ENCODE measurements at regions not wholly inside any gene's neighbourhood (a gene's known extent, or its start where the extent isn't known, plus 50 kb on each side); places are given as distances from the start of the nearest gene placed in this dataset.

- no peak for DNase-seq (ENCODE audit: low spot score)
These were observed 285.8 kb upstream of the GRIP1 start for GRCh38 chr12:66964629-66965028.

DNA sequence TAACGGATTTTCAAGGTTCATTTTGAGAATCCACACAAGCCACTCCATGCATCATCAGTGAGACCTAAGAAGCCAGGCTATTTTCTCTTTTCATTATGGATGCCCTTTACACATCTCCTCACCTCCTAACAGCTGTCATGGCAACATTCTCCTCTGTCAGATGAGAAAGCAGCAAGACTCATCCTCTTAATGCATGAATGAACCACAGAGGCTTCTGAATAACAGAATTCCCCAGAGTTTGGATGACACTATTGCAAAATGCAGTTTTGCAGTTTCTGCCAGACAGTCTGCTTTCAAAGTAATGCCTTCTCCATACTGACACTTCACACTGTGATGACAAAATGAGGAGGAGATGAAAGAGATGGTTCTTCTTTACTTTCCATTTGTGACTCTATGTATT, 286.7 kb upstream of the GRIP1 start:
- DNase-seq (ENCODE audit: low spot score), result no peak

- DNase-seq (ENCODE audit: low spot score), result no peak
These were observed 292.9 kb upstream of the GRIP1 start for GRCh38 chr12:66971816-66972215.

DNA sequence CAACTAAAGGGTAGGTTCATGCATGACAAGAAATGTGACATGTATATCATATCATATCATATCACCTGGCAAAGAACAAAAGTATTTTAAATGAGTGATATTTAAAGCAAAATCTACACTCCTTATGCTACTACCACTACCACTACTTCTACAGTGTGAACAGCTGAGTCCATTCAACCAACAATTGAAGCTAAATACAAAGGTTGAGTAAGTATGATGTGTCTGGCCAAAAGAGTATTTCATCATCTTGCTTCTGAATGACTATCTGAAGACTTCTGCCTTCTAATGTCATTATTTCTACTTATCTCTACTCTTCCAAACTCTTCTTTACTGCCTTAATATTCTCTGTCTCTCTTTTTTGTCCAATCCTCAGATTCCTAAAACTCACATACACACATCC, 292.6 kb upstream of the CAND1 start:
- no peak for DNase-seq (ENCODE audit: low spot score)

DNA sequence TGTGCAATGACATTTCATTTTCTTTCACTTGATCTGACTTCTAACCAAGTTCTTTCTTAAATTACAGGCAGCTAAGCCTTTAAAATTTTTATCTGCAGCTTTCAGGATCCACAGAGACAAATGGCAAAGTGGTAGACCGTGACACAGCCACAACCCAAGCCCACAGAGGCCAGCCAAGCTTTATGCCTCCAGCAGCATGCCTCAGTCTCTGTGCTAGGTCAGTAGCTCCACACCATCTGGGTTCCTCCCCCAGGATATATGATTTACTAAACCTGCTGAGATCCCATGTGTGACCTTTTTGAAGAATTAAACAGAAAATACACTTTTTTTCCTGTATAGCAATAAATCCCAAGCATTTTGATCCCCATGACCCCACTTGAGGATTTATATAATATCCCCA, 290.4 kb upstream of the CAND1 start:
- no peak for DNase-seq (ENCODE audit: low spot score)

DNA sequence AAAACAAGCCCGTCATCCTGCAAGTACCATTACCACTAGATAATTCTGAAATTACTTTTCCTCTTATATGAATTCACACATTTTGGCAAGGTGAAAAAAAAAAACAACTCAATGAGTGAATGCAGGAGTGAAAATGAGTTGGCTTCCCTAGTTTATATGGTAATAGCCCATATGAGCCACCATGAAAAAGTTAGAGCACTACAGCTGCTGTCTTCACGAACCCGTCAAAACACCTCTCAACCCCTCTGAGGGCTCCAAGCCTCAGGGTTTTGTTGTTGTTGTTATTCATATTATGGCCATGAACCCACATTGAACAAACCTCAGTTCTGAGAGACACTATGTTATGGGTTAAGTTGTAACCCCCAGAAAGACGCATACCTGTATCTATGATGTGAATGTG, 289.9 kb upstream of the CAND1 start:
- DNase-seq (ENCODE audit: low spot score), result no peak

- no peak for DNase-seq (ENCODE audit: low spot score)
These were observed 285.1 kb upstream of the CAND1 start for GRCh38 chr12:66984077-66984476.

DNA sequence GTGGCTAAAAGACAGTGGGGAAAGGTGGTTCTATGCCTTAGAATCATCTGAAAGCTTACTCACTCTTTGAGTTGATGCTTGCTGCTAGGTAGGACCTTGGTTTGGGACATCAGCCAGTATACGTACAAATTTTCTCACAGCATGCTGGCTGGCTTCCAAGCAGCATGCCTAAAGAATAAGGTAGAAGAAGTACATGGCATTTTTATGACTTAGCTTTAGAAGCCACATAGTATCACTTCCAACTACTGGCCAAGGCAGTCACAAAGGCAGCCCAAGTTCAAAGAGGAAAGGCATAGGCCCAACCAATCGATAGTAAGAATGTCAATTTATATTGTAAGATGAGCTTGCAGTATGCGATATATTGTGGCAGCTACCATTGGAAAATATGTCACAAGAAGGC, 284.2 kb upstream of the CAND1 start:
- no peak for DNase-seq (ENCODE audit: low spot score)

DNA sequence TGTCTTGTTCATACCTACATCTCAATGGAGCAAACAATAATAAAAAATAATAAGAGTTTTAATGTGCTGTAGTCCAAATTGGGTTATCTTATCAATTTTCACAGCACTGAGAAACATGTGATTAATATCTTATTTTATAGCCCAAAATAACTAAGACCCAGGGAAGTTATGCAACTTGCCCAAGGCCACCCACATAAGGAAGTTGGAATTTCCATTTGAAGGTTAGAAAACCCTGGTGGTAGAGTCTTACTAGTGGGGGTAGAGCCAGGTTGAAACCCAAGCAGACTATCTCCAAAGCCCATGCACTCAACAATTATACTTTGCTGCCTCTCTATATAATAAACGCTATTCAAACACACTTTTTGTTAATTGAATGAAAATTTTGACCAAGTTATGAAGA, 270.0 kb upstream of the CAND1 start:
- no peak for DNase-seq (ENCODE audit: low spot score)

GRCh38 chr12:67001251-67001650, 267.9 kb upstream of the CAND1 start:
- no peak for DNase-seq (ENCODE audit: low spot score)

- no peak for DNase-seq (ENCODE audit: low spot score)
These were observed 266.4 kb upstream of the CAND1 start for GRCh38 chr12:67002720-67003119.

- DNase-seq (ENCODE audit: low spot score), result no peak
These were observed 262.5 kb upstream of the CAND1 start for GRCh38 chr12:67006610-67007009.

DNA sequence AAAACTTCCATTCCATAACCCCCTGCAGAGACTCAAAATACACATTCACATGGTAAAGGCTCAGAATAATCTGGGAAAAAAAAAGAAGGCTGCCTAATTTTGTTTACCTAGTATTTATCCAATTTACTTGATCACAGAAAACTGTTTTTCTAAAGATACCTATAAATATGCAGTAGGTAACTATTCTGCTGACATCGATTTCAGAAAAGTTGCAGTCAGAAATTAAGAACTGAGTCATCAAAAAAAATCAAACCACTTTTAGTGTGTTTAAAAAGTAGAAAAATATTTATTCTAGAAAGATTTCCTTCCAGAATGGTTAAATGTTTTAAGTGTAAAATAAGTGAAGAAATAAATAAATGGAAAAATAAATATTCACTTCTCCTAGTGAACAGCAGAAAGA, 254.5 kb upstream of the CAND1 start:
- no peak for DNase-seq (ENCODE audit: low spot score)

GRCh38 chr12:67018105-67018504, 251.1 kb upstream of the CAND1 start:
- DNase-seq (ENCODE audit: low spot score), result peak; percentile 10

DNA sequence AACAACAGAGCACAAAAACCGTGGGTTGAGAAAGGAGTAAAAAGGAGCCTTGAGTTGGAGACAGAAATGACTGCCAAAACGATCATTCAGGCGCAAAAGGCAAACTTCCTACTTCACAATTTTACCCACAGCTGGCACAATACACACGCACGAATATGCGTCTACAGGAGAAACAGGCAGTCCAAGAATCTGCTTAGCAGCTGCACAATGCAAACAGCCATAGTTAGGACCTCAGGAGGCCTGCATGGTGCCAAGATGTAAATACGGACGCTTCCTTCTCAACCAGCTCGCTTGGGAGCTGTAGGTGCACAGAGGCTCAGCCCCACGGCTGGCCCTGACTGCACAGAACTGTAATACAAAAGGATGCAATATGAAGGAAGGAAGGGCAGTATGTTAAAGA, 250.1 kb upstream of the CAND1 start:
- DNase-seq (ENCODE audit: low spot score), result no peak

DNA sequence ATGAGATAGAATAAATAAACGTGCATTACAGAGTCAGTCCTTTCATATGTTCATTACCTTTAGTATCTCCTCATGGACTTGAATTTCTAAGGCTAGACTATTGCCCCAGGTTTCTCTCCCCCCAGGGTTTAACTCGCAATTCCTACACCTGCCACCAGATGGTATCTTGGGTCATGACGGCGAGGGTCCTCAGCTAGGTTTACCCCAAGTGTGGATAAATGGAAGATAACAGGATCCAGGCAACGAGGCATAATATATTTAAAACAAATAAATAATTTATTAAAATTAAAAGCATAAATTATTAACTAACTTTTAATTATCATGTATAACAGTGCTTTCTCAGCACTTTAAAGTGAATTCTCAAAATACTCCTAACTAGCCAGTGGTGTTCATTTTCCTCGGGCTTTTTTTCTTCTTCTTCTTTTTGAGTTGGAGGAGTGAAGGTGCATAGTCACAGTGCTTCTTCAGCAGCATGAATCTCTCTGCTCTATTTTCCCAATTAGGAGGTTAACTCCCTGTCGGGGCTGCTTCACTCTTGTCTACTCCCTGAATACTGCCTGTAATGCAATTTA, 243.5 kb upstream of the CAND1 start:
- peak; percentile 62 for DNase-seq (ENCODE audit: low spot score)

DNA sequence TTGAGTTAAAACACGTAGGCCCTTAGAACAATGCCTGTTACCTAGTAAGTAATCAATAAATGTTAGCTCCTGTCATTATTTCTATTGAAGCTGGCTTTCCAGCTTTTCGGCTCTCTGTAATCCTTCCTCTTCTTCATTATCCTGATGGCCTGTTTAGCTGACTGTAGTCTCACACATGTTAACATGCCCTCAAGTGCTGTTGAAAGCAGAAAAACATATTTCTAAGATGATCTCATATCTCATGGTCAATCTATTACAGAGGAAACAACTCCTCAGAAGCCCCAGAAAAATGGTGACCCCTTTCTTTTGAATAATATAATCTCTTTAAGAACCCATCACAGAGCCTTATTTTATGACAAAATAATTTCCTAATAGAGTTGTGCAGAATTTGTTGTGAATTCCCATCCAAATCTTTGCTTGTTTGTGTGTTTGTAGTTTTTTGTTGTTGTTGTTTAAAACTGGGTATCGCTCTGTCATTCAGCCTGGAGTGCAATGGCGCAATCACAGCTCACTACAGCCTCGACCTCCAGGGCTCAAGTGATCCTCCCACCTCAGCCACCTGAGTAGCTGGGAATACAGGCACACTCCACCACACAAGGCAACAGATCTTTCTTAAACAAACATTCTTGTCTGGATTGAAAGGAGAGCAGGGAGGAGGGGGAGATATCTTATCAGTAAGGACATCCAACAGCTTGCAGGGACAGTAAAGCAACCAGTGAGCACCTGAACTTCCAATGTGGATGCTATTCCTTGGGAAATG, 242.5 kb upstream of the CAND1 start:
- no peak for DNase-seq (ENCODE audit: low spot score)

DNA sequence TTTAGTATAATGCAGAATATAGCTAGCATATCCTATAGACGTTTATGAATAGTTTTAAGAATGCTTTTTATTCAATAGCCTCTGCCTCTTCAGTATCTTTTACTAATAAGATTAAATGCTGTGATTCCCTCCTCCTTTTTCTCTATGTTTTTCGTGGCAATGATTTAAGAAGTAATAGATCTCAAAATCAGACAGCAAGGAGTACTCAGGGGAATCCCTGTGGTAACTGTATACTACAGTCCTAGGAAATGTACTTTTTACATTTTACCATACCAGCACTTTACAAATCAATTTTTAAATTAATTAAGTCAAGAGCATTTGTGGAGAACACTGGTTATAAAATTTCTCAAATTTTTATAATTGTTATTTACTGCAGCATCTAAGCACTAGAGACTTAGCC, 240.6 kb upstream of the CAND1 start:
- DNase-seq (ENCODE audit: low spot score), result no peak

DNA sequence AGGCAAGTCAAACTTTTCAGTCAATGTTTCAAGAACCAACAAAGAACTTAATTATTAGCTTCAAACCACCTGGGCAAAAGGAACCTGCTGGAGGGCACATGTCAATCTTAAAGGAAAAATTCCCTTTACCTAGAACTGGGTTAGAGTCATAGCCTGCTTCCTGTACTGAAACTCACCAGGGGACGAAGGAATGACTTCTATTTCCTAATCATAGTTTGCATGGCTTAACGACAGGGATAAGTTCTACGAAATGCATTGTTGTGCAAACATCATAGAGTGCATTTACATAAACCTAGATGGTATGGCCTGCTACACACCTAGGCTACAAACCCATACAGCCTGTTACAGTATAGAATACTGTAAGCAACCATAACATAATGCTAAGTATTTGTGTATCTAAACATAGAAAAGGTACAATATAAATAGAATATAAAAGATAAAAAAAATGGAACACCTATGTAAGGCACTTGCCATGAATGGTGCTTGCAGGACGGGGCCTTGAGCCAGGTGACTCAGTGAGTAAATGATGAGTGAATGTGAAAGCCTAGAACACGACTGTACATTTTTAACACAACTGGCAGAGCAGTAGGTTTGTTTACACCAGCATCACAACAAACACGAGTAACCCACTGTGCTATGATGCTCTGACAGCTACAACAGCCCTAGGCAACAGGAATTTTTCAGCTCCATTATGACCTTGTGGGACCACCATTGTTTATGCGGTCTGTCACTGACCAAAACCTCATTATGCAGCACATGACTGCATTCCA, 234.9 kb upstream of the CAND1 start:
- DNase-seq (ENCODE audit: low spot score), result no peak

- no peak for DNase-seq (ENCODE audit: low spot score)
These were observed 234.0 kb upstream of the CAND1 start for GRCh38 chr12:67035121-67035520.

DNA sequence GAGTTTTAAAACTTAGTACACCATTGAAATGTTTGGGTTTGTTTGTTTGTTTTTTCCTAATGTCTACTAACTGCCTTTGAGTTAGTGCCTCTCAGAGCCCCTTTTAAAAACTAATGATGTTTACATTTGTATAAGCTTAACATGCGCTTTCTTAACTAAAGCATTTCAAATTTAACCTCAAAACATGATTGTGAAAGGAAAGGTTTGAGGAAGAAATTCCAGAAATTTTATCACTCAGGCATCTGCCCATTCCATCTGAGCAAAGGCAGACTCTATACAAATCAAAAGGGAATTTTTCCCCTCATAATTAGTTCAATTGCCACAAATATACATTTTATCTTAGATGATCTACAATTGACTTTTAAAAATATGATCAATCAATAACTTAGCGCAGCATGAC, 230.7 kb upstream of the CAND1 start:
- DNase-seq (ENCODE audit: low spot score), result no peak

GRCh38 chr12:67039995-67040860, 228.9 kb upstream of the CAND1 start:
- DNase-seq (ENCODE audit: low spot score), result no peak

GRCh38 chr12:67040861-67041137, 228.4 kb upstream of the CAND1 start:
- no peak for DNase-seq (ENCODE audit: low spot score)

All from HuH-7 (cell line).